CMK (cell line): ENCODE measurements at regions not wholly inside any gene's neighbourhood (a gene's known extent, or its start where the extent isn't known, plus 50 kb on each side); places are given as distances from the start of the nearest gene placed in this dataset.

Source experiments
- DNase-seq: peaks from one replicate; pipeline ENCODE4 v3.0.0-alpha.2; 2010; ENCODE audit warnings: low read depth

- no peak for DNase-seq
Measured at GRCh38 chr4:28677808-28678207, 1817.2 kb downstream of the STIM2 start.

- no peak for DNase-seq
Measured at GRCh38 chr4:28682847-28683246, 1822.2 kb downstream of the STIM2 start.

- no peak for DNase-seq
Measured at GRCh38 chr4:28686618-28687017, 1826.0 kb downstream of the STIM2 start.

GRCh38 chr4:28690890-28691289 is 1830.2 kb downstream of the STIM2 start:
- no peak for DNase-seq

- no peak for DNase-seq
Measured at GRCh38 chr4:28702571-28702970, 1841.9 kb downstream of the STIM2 start.

GRCh38 chr4:28709891-28710290 is 1849.2 kb downstream of the STIM2 start:
- DNase-seq: no peak

- no peak for DNase-seq
Measured at GRCh38 chr4:28723371-28723770, 1862.7 kb downstream of the STIM2 start.

GRCh38 chr4:28724239-28724638 is 1863.6 kb downstream of the STIM2 start:
- no peak for DNase-seq

- no peak for DNase-seq
Measured at GRCh38 chr4:28730304-28730703, 1869.7 kb downstream of the STIM2 start.

GRCh38 chr4:28744066-28744465 is 1883.4 kb downstream of the STIM2 start:
- DNase-seq: no peak

GRCh38 chr4:28754376-28754775 is 1893.7 kb downstream of the STIM2 start:
- DNase-seq: no peak

- no peak for DNase-seq
Measured at GRCh38 chr4:28755081-28755480, 1894.4 kb downstream of the STIM2 start.

- DNase-seq: no peak
Measured at GRCh38 chr4:28759064-28759463, 1898.4 kb downstream of the STIM2 start.

- no peak for DNase-seq
Measured at GRCh38 chr4:28760003-28760402, 1899.4 kb downstream of the STIM2 start.

GRCh38 chr4:28772066-28772465 is 1911.4 kb downstream of the STIM2 start:
- DNase-seq: no peak

- DNase-seq: no peak
Measured at GRCh38 chr4:28772788-28773187, 1912.1 kb downstream of the STIM2 start.

GRCh38 chr4:28774344-28774743 is 1913.7 kb downstream of the STIM2 start:
- DNase-seq: no peak

GRCh38 chr4:28776004-28776403 is 1915.4 kb downstream of the STIM2 start:
- no peak for DNase-seq

- DNase-seq: no peak
Measured at GRCh38 chr4:28784188-28784587, 1923.5 kb downstream of the STIM2 start.

GRCh38 chr4:28787947-28788346 is 1927.3 kb downstream of the STIM2 start:
- DNase-seq: no peak

GRCh38 chr4:28788929-28789490 is 1928.4 kb downstream of the STIM2 start:
- no peak for DNase-seq

GRCh38 chr4:28792917-28793597 is 1927.1 kb upstream of the PCDH7 start:
- no peak for DNase-seq

GRCh38 chr4:28799696-28800095 is 1920.5 kb upstream of the PCDH7 start:
- DNase-seq: no peak

- DNase-seq: no peak
Measured at GRCh38 chr4:28811025-28811424, 1909.1 kb upstream of the PCDH7 start.
